ENCODE measurements at regions not wholly inside any gene's neighbourhood (a gene's known extent, or its start where the extent isn't known, plus 50 kb on each side); places are given as distances from the start of the nearest gene placed in this dataset.

DNA sequence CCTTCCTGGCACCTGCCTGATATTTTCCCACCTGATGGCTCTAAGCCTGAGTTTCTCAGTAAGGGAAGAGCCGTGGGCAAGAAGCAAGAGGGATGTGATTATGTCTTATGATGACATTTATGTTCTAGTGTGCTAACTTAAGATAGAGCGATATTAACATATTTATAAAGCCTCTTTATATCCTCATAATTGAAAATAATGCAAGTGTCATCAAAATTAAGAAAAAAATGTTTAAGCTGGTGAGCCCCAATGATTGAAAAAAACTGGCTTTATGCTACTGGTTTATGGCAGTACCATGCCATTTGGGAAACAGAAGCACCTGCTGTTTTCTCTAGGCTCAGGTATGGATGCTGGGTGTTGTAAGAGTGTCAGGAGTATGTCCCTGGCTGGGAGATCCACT lies 431.5 kb upstream of the TPM1 start:
- Histone ChIP-seq H3K27me3 (no peaks in the 10 kb centered on the region), H3K4me1 (peaks cover 0 to 9% of the 10 kb centered on the region in 2 donors), H3K27ac (no peak overlapping the region), H3K9me3 (no peaks in the 10 kb centered on the region), H3K4me3 (no peak overlapping the region), H3K36me3 (no peaks in the 10 kb centered on the region)
- no peak for DNase-seq (ENCODE audit: low spot score)
- TF ChIP-seq, protein P1, sequence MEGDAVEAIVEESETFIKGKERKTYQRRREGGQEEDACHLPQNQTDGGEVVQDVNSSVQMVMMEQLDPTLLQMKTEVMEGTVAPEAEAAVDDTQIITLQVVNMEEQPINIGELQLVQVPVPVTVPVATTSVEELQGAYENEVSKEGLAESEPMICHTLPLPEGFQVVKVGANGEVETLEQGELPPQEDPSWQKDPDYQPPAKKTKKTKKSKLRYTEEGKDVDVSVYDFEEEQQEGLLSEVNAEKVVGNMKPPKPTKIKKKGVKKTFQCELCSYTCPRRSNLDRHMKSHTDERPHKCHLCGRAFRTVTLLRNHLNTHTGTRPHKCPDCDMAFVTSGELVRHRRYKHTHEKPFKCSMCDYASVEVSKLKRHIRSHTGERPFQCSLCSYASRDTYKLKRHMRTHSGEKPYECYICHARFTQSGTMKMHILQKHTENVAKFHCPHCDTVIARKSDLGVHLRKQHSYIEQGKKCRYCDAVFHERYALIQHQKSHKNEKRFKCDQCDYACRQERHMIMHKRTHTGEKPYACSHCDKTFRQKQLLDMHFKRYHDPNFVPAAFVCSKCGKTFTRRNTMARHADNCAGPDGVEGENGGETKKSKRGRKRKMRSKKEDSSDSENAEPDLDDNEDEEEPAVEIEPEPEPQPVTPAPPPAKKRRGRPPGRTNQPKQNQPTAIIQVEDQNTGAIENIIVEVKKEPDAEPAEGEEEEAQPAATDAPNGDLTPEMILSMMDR (IDR thresholded peaks at IDR 0.05), result no peak

DNA sequence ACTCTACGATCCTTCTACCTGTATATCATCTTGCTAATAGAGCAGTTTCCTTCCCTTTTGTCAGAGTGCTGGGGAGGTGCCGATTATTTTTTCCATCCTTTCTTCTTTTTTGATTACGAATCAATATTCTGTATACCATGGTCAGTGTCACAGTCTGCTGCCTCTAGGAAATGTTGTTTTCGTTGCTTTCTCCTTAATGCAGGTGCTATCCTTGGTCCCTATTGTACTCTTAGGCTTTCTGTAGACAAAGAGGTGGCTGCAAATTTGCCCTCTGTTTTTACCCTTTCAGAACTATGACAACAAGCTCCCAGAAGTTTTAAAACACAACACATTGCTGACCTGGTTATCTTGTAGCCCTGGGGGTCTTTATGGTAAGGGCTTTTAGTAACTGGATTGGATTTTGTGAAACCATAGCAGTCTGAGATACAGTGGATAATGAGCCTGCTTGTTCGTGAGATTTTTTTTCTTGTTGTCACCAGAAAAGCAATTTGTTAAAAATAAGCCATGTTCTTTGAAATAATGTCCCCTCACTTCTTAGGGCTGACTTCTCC lies 430.3 kb upstream of the TPM1 start:
- Histone ChIP-seq H3K4me1 (peaks cover 0 to 5% of the 10 kb centered on the region in 2 donors), H3K4me3 (no peak overlapping the region), H3K9me3 (no peaks in the 10 kb centered on the region), H3K36me3 (no peaks in the 10 kb centered on the region), H3K27me3 (no peaks in the 10 kb centered on the region), H3K27ac (no peak overlapping the region)
- TF ChIP-seq, protein P1 (IDR thresholded peaks at IDR 0.05), result no peak
- DNase-seq (ENCODE audit: low spot score), result no peak

DNA sequence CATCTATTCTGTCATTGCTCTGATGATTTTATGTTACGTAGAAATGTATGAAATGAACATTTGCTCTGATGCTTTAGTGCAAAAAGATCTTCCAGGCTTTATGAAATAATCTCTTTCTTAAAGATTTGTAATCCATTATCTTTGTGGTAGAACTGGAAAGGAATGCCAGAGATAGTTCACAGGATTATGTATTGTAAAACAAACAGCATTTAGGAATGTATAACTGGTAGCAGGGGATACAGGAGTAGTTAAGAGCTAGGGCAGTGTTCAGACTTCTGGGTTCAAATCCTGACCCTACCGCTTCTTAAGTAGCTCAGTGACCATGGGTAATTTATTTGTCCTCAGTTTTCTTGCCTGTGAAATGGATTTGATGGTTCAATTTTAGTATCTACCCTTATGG lies 429.8 kb upstream of the TPM1 start:
- H3K4me1 ChIP-seq, result peaks cover 0 to 8% of the 10 kb centered on the region in 2 donors
- DNase-seq (ENCODE audit: low spot score), result no peak
- H3K9me3 ChIP-seq, result no peaks in the 10 kb centered on the region
- no peaks in the 10 kb centered on the region for H3K36me3 ChIP-seq
- H3K4me3 ChIP-seq, result no peak overlapping the region
- no peak overlapping the region for H3K27ac ChIP-seq
- no peaks in the 10 kb centered on the region for H3K27me3 ChIP-seq
- TF ChIP-seq, protein P1 (IDR thresholded peaks at IDR 0.05), result no peak

DNA sequence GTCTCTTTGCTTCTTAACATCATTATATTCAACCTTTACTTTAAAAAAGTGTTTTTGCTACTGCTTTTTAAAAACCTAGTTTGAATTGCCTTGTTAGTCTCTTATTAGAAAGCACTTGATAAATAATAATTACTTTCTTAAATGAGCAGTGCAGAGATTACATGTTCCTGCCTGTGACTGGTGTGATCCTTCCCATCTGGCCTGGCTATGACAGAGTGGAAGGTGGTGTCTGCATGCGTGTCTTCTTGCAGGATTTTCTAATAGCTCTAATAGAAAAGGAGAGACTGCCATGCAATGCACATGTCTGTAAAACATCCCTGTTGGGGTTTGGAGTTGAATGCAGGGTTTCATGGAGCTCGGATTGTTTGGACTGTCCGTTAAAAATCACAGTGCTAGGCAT lies 425.8 kb upstream of the TPM1 start:
- no peaks in the 10 kb centered on the region for H3K9me3 ChIP-seq
- no peak overlapping the region for H3K27ac ChIP-seq
- DNase-seq (ENCODE audit: low spot score), result no peak
- no peak overlapping the region for H3K4me3 ChIP-seq
- TF ChIP-seq, protein P1 (IDR thresholded peaks at IDR 0.05), result no peak
- H3K36me3 ChIP-seq, result no peaks in the 10 kb centered on the region
- H3K27me3 ChIP-seq, result no peaks in the 10 kb centered on the region
- peaks cover 0 to 14% of the 10 kb centered on the region in 2 donors for H3K4me1 ChIP-seq

DNA sequence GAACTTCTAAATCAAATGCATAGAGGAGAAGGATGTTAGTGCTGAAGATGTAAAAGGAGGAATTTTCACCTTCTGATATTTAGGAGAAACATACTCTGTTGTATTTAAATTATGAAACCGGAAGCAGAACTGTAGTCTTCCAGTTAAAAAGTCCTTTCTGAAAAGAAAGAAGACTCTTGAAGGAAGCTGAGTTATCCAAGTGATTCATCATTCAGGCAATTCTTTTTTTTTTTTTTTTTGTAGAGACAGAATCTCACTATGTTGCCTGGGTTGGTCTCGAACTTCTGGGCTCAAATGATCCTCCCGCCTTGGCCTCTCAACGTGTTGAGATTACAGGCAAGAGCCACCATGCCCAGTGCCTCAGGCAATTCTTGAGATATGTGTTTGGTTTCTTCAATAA lies 424.8 kb upstream of the TPM1 start:
- DNase-seq (ENCODE audit: low spot score), result no peak
- TF ChIP-seq, protein P1 (IDR thresholded peaks at IDR 0.05), result no peak
- Histone ChIP-seq H3K27me3 (no peaks in the 10 kb centered on the region), H3K9me3 (no peaks in the 10 kb centered on the region), H3K4me1 (peaks cover 0 to 14% of the 10 kb centered on the region in 2 donors), H3K27ac (no peak overlapping the region), H3K36me3 (no peaks in the 10 kb centered on the region), H3K4me3 (no peak overlapping the region)

DNA sequence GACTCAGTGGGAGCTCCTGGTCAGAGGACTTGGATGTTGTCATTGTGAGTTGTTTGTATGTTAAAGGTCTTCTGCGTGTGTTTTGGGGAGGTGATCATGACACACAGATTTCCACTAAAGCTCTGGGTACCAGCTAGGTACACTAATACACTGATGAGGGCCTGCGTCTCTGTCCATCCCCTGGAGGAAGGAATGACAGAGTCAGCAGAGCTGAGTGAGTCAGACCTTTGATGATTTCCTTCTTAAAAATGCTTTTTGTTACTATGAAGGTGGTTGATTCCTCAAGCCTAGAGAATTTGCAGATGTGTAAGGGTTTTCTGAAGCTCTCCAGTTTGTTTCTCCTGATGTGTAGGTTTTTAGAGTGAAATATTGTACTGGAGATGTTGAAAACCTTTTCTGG lies 424.1 kb upstream of the TPM1 start:
- DNase-seq (ENCODE audit: low spot score), result no peak
- H3K27me3 ChIP-seq, result no peaks in the 10 kb centered on the region
- no peaks in the 10 kb centered on the region for H3K9me3 ChIP-seq
- no peaks in the 10 kb centered on the region for H3K36me3 ChIP-seq
- no peak overlapping the region for H3K27ac ChIP-seq
- peaks cover 0 to 14% of the 10 kb centered on the region in 2 donors for H3K4me1 ChIP-seq
- TF ChIP-seq, protein P1 (IDR thresholded peaks at IDR 0.05), result no peak
- H3K4me3 ChIP-seq, result no peak overlapping the region

All from right atrium auricular region (tissue), 2 donors.